ENCODE measurements at regions not wholly inside any gene's neighbourhood (a gene's known extent, or its start where the extent isn't known, plus 50 kb on each side); places are given as distances from the start of the nearest gene placed in this dataset.

DNA sequence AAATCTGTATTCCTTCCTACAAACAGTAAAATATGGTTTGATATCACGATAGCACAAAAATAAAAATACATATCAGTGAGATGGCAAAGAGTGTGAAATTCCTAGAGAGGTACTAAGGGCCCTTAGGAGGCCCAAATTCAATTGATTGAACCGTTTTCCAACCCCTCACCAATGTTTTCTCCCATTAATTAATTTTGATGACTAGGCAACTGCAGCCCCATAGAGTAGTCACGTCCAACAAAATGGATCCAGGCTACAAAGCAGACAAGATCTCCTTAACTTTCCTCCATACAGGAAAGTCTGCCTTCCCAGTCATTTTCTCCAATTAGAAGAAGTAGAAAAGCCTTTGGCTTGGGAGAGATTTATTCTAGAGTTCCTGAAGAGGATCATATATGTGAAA is 193.9 kb downstream of the PLOD2 start:
- H3K4me2 ChIP-seq (ENCODE audit: low read length): no peak overlapping the region
- TF ChIP-seq, protein P1, sequence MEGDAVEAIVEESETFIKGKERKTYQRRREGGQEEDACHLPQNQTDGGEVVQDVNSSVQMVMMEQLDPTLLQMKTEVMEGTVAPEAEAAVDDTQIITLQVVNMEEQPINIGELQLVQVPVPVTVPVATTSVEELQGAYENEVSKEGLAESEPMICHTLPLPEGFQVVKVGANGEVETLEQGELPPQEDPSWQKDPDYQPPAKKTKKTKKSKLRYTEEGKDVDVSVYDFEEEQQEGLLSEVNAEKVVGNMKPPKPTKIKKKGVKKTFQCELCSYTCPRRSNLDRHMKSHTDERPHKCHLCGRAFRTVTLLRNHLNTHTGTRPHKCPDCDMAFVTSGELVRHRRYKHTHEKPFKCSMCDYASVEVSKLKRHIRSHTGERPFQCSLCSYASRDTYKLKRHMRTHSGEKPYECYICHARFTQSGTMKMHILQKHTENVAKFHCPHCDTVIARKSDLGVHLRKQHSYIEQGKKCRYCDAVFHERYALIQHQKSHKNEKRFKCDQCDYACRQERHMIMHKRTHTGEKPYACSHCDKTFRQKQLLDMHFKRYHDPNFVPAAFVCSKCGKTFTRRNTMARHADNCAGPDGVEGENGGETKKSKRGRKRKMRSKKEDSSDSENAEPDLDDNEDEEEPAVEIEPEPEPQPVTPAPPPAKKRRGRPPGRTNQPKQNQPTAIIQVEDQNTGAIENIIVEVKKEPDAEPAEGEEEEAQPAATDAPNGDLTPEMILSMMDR (IDR thresholded peaks at IDR 0.05; ENCODE audit: low read depth, low read length, poor library complexity, severe bottlenecking): no peak
- no peak for TF ChIP-seq EZH2phosphoT487 (IDR thresholded peaks at IDR 0.05; ENCODE audit: borderline replicate concordance, low read length)
- H3K27me3 ChIP-seq (ENCODE audit: control insufficient read depth, low read length): no peaks in the 10 kb centered on the region
- H3K36me3 ChIP-seq (ENCODE audit: control insufficient read depth, low read length): no peaks in the 10 kb centered on the region
- no peaks in the 10 kb centered on the region for H3F3A ChIP-seq (ENCODE audit: control insufficient read depth, insufficient read depth)
- H3K4me3 ChIP-seq (ENCODE audit: low read length): no peak overlapping the region
- no peaks in the 10 kb centered on the region for H3K4me1 ChIP-seq (ENCODE audit: control insufficient read depth, low read length)
- no peaks in the 10 kb centered on the region for H3K79me2 ChIP-seq (ENCODE audit: control insufficient read depth, low read length)
- no peak overlapping the region for H3K27ac ChIP-seq (ENCODE audit: low read depth, low read length)
- H4K20me1 ChIP-seq (ENCODE audit: control insufficient read depth, insufficient read depth, low read depth, low read length): no peaks in the 10 kb centered on the region
- no peaks in the 10 kb centered on the region for H3K9me2 ChIP-seq (replicated peaks; ENCODE audit: control insufficient read depth, low read length)
- H3K9me3 ChIP-seq (ENCODE audit: control insufficient read depth, insufficient read depth, low read length): no peaks in the 10 kb centered on the region

DNA sequence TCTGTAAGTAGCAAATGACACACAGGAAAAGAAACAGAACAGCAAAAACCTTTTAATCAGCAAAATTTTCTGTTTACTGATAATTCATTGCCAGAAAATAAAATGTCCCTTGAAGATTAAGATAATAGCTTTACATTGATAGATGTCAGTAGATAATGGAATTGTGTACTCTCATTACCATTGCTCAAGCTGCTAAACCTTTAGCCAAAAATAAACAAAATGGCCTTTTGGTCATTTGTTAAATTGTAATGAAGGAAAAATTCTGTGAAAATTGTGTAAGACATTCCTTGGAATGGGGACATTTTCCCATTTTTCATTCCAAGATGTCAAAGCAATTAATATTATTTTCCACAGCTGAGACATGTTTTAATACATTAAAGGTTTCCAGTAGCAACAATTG is 189.8 kb downstream of the PLOD2 start:
- no peaks in the 10 kb centered on the region for H3F3A ChIP-seq (ENCODE audit: control insufficient read depth, insufficient read depth)
- no peak overlapping the region for H3K4me3 ChIP-seq (ENCODE audit: low read length)
- H3K36me3 ChIP-seq (ENCODE audit: control insufficient read depth, low read length): no peaks in the 10 kb centered on the region
- H3K79me2 ChIP-seq (ENCODE audit: control insufficient read depth, low read length): no peaks in the 10 kb centered on the region
- H3K27me3 ChIP-seq (ENCODE audit: control insufficient read depth, low read length): no peaks in the 10 kb centered on the region
- H3K4me1 ChIP-seq (ENCODE audit: control insufficient read depth, low read length): no peaks in the 10 kb centered on the region
- H3K27ac ChIP-seq (ENCODE audit: low read depth, low read length): no peak overlapping the region
- no peak for TF ChIP-seq EZH2phosphoT487 (IDR thresholded peaks at IDR 0.05; ENCODE audit: borderline replicate concordance, low read length)
- TF ChIP-seq, protein P1 (IDR thresholded peaks at IDR 0.05; ENCODE audit: low read depth, low read length, poor library complexity, severe bottlenecking): no peak
- no peaks in the 10 kb centered on the region for H4K20me1 ChIP-seq (ENCODE audit: control insufficient read depth, insufficient read depth, low read depth, low read length)
- no peaks in the 10 kb centered on the region for H3K9me2 ChIP-seq (replicated peaks; ENCODE audit: control insufficient read depth, low read length)
- H3K9me3 ChIP-seq (ENCODE audit: control insufficient read depth, insufficient read depth, low read length): no peaks in the 10 kb centered on the region
- no peak overlapping the region for H3K4me2 ChIP-seq (ENCODE audit: low read length)

DNA sequence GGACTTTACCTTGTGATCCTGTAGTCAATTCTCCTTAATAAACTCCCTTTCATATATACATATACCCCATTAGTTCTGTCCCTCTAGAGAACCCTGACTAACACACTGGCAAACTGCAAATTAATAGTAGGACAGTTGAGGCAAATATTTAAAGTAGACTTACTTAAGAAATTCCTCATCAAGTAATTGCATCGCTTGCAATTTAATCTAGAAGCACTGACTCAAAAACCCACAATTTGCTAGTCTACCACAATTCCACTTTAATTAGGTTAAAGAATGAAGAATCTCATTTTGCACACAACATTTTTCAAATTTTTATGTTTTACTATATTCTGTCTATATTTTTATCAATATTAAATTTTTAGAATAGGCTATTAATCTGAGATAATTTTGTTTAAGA is 188.1 kb downstream of the PLOD2 start:
- H4K20me1 ChIP-seq (ENCODE audit: control insufficient read depth, insufficient read depth, low read depth, low read length): no peaks in the 10 kb centered on the region
- no peak overlapping the region for H3K4me2 ChIP-seq (ENCODE audit: low read length)
- no peaks in the 10 kb centered on the region for H3K27me3 ChIP-seq (ENCODE audit: control insufficient read depth, low read length)
- H3K4me3 ChIP-seq (ENCODE audit: low read length): no peak overlapping the region
- H3K9me3 ChIP-seq (ENCODE audit: control insufficient read depth, insufficient read depth, low read length): no peaks in the 10 kb centered on the region
- H3K9me2 ChIP-seq (replicated peaks; ENCODE audit: control insufficient read depth, low read length): no peaks in the 10 kb centered on the region
- no peaks in the 10 kb centered on the region for H3F3A ChIP-seq (ENCODE audit: control insufficient read depth, insufficient read depth)
- H3K27ac ChIP-seq (ENCODE audit: low read depth, low read length): no peak overlapping the region
- TF ChIP-seq, protein P1 (IDR thresholded peaks at IDR 0.05; ENCODE audit: low read depth, low read length, poor library complexity, severe bottlenecking): no peak
- no peak for TF ChIP-seq EZH2phosphoT487 (IDR thresholded peaks at IDR 0.05; ENCODE audit: borderline replicate concordance, low read length)
- no peaks in the 10 kb centered on the region for H3K4me1 ChIP-seq (ENCODE audit: control insufficient read depth, low read length)
- H3K36me3 ChIP-seq (ENCODE audit: control insufficient read depth, low read length): no peaks in the 10 kb centered on the region
- H3K79me2 ChIP-seq (ENCODE audit: control insufficient read depth, low read length): no peaks in the 10 kb centered on the region

DNA sequence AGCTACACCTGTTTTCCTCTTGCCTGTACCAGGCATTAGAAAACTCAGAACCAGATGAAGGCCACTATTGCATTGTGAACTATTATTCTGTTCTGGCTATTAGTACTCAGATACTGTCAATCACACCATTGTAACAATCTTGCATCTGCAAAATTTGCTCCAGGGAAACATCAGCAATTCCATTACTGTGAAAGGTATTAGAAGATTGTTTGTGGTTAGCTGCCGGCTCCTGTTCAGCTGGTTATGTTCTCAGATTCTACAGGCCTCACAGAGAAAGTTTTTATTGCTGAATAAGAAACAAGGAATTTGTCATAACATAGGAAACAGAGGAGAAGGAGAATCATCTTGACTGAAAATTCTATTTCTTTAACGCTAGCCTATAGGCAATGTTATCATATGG is 179.9 kb downstream of the PLOD2 start:
- Histone ChIP-seq H4K20me1 (ENCODE audit: control insufficient read depth, insufficient read depth, low read depth, low read length) (no peaks in the 10 kb centered on the region), H3K9me3 (ENCODE audit: control insufficient read depth, insufficient read depth, low read length) (no peaks in the 10 kb centered on the region), H3K4me1 (ENCODE audit: control insufficient read depth, low read length) (no peaks in the 10 kb centered on the region), H3K4me2 (ENCODE audit: low read length) (no peak overlapping the region), H3K9me2 (replicated peaks; ENCODE audit: control insufficient read depth, low read length) (no peaks in the 10 kb centered on the region), H3K79me2 (ENCODE audit: control insufficient read depth, low read length) (no peaks in the 10 kb centered on the region), H3K4me3 (ENCODE audit: low read length) (no peak overlapping the region), H3F3A (ENCODE audit: control insufficient read depth, insufficient read depth) (no peaks in the 10 kb centered on the region), H3K36me3 (ENCODE audit: control insufficient read depth, low read length) (no peaks in the 10 kb centered on the region), H3K27ac (ENCODE audit: low read depth, low read length) (no peak overlapping the region), H3K27me3 (ENCODE audit: control insufficient read depth, low read length) (no peaks in the 10 kb centered on the region)
- TF ChIP-seq EZH2phosphoT487 (IDR thresholded peaks at IDR 0.05; ENCODE audit: borderline replicate concordance, low read length): no peak
- TF ChIP-seq, protein P1 (IDR thresholded peaks at IDR 0.05; ENCODE audit: low read depth, low read length, poor library complexity, severe bottlenecking): no peak

Data from DOHH2 (cell line).